ENCODE measurements at regions not wholly inside any gene's neighbourhood (a gene's known extent, or its start where the extent isn't known, plus 50 kb on each side); places are given as distances from the start of the nearest gene placed in this dataset.

- Histone ChIP-seq H2BK20ac (ENCODE audit: low read depth, low read length, poor library complexity, severe bottlenecking) (no peak overlapping the region), H3K4me1 (ENCODE audit: insufficient read depth, low read length) (peaks cover 2% of the 10 kb centered on the region; the same call in 1 of the 2 replicates), H3K9me3 (ENCODE audit: control insufficient read depth, low read depth, low read length) (no peaks in the 10 kb centered on the region), H2BK15ac (ENCODE audit: low read depth, low read length) (no peak overlapping the region), H3K4ac (ENCODE audit: low read depth, low read length) (no peak overlapping the region), H2BK120ac (ENCODE audit: low read depth, low read length, poor library complexity, severe bottlenecking) (no peak overlapping the region), H3K9ac (ENCODE audit: extremely low read depth, insufficient read length, low read length) (no peak overlapping the region), H3K79me2 (ENCODE audit: insufficient read depth, low read length) (no peaks in the 10 kb centered on the region), H2BK5ac (ENCODE audit: insufficient read length, low read length) (no peak overlapping the region), H3K4me2 (ENCODE audit: insufficient read depth, insufficient read length, low read length) (no peak overlapping the region), H3K27me3 (ENCODE audit: insufficient read depth, low read length) (no peaks in the 10 kb centered on the region), H3K56ac (ENCODE audit: insufficient read length, low read depth, low read length) (no peak overlapping the region), H3K23ac (ENCODE audit: insufficient read length, low read depth, low read length) (no peak overlapping the region), H3K23me2 (ENCODE audit: insufficient read length, low read depth, low read length, poor library complexity, severe bottlenecking) (no peaks in the 10 kb centered on the region), H3K18ac (ENCODE audit: insufficient read length, low read depth, low read length) (no peak overlapping the region), H4K8ac (replicated peaks; ENCODE audit: insufficient read length, low read depth, low read length) (no peak overlapping the region), H3T11ph (ENCODE audit: low read length) (no peak overlapping the region), H4K20me1 (ENCODE audit: control insufficient read depth, insufficient read depth, insufficient read length) (no peaks in the 10 kb centered on the region), H2AK5ac (ENCODE audit: insufficient read length, low read length) (no peak overlapping the region), H3K27ac (ENCODE audit: insufficient read length, low read depth, low read length) (no peak overlapping the region), H2AFZ (ENCODE audit: low read length) (no peak overlapping the region), H4K5ac (ENCODE audit: insufficient read length, low read depth, low read length) (no peak overlapping the region), H4K91ac (ENCODE audit: insufficient read length, low read depth, low read length) (no peak overlapping the region), H3K79me1 (ENCODE audit: insufficient read depth, low read depth, low read length, poor library complexity, severe bottlenecking) (no peaks in the 10 kb centered on the region), H2BK12ac (ENCODE audit: insufficient read length, low read depth, low read length) (no peak overlapping the region), H3K14ac (ENCODE audit: insufficient read depth, low read length) (no peak overlapping the region)
- DNase-seq: no peak
- no peaks in the 10 kb centered on the region for H3K9me3 Mint-ChIP-seq
- no peak overlapping the region for H3K27ac Mint-ChIP-seq
- H3K4me1 Mint-ChIP-seq: peaks cover 0 to 5% of the 10 kb centered on the region in 2 experiments; a peak in 1 of 4 replicates
- H3K36me3 Mint-ChIP-seq (ENCODE audit: insufficient read depth in 1 of 3, low read depth in 3 of 3): no peaks in the 10 kb centered on the region
- H3K4me3 Mint-ChIP-seq: no peak overlapping the region
- TF ChIP-seq, protein P1, sequence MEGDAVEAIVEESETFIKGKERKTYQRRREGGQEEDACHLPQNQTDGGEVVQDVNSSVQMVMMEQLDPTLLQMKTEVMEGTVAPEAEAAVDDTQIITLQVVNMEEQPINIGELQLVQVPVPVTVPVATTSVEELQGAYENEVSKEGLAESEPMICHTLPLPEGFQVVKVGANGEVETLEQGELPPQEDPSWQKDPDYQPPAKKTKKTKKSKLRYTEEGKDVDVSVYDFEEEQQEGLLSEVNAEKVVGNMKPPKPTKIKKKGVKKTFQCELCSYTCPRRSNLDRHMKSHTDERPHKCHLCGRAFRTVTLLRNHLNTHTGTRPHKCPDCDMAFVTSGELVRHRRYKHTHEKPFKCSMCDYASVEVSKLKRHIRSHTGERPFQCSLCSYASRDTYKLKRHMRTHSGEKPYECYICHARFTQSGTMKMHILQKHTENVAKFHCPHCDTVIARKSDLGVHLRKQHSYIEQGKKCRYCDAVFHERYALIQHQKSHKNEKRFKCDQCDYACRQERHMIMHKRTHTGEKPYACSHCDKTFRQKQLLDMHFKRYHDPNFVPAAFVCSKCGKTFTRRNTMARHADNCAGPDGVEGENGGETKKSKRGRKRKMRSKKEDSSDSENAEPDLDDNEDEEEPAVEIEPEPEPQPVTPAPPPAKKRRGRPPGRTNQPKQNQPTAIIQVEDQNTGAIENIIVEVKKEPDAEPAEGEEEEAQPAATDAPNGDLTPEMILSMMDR (conservative IDR thresholded peaks at IDR 0.05): no peak
- H3K27me3 Mint-ChIP-seq (ENCODE audit: low read depth): no peaks in the 10 kb centered on the region
- WGBS (ENCODE audit: extremely low coverage, insufficient read length, low lambda C conversion rate): no CpG with 5 or more reads among the region's 2 CpGs
These were observed 209.1 kb downstream of the SREK1 start for GRCh38 chr5:66353186-66353585.

Measured in H9 (cell line).